ENCODE measurements at regions not wholly inside any gene's neighbourhood (a gene's known extent, or its start where the extent isn't known, plus 50 kb on each side); places are given as distances from the start of the nearest gene placed in this dataset.
"Not testable (repeated sequence)": the region's sequence is repeated elsewhere in the genome, so short reads cannot be mapped to it uniquely, and the experiment has no call there.

DNA sequence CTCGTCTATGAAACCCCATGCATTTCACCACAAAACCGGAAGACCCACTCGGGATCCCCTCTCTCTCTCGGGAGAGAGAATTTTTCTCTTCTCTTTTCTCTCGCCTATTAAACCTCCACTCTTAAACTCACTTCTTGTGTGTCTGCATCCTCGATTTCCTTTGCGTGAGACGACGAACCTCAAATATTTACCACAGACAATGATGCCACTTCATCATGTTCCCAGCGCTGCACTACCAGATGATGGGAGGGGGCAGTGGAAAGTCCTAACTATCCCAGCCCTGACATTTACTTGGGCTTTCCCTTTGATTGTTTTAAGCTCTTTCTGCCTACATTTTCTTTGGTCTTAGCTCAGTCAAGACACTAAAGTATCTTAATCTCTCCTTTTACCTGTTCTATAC is 906.7 kb downstream of the GRID1 start:
- no peak for TF ChIP-seq CTCF (IDR thresholded peaks at IDR 0.05)
- ATAC-seq (ENCODE audit: low FRiP score) (no peak), DNase-seq (ENCODE audit: low spot score) (no peak)

DNA sequence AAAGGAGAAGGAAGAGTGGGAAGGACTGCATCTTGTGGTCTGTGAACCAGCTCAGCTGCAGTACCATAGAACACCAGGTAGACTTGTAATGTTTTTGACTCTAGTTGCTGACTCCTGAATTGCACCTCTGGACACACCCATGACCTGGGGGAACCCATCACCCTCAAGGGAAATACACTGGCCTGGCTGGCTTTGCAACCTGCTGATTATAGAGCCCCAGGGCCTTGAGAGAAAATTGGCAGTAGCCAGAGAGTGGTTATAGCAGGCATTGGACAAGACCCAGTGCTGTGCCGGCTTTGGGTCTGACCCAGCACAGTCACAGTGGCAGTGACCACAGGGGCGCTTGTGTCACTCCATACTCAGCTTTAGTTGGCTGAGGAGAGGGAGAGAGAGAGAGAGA is 902.3 kb downstream of the GRID1 start:
- DNase-seq (ENCODE audit: low spot score) (no peak), ATAC-seq (ENCODE audit: low FRiP score) (no peak)
- TF ChIP-seq CTCF (IDR thresholded peaks at IDR 0.05), result no peak

GRCh38 chr10:85477979-85478378 is 888.6 kb downstream of the GRID1 start:
- no peak for TF ChIP-seq CTCF (IDR thresholded peaks at IDR 0.05)
- DNase-seq (ENCODE audit: low spot score) (no peak), ATAC-seq (ENCODE audit: low FRiP score) (no peak)

DNA sequence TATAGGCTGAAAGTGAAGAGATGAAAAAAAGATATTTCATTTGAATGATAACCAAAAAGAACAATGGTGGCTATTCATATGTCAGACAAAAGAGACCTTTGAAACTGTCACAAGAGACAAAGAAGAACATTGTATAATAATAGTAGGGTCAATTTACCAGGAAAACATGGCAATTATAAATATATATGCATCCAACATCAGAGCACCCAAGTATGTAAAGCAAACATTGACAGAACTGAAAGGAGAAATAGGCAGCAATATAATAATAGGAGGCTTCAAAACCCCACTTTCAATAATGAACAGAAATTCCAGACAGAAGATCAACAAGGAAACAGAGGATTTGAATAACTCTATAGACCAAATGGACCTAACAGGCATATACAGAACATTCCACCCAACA is 876.2 kb downstream of the GRID1 start:
- DNase-seq (ENCODE audit: low spot score) (no peak), ATAC-seq (ENCODE audit: low FRiP score) (no peak)
- no peak for TF ChIP-seq CTCF (IDR thresholded peaks at IDR 0.05)

- TF ChIP-seq CTCF (IDR thresholded peaks at IDR 0.05), result no peak
- ATAC-seq (ENCODE audit: low FRiP score), result no peak
- no peak for DNase-seq (ENCODE audit: low spot score)
Observed at GRCh38 chr10:85491652-85492051, 874.9 kb downstream of the GRID1 start.

DNA sequence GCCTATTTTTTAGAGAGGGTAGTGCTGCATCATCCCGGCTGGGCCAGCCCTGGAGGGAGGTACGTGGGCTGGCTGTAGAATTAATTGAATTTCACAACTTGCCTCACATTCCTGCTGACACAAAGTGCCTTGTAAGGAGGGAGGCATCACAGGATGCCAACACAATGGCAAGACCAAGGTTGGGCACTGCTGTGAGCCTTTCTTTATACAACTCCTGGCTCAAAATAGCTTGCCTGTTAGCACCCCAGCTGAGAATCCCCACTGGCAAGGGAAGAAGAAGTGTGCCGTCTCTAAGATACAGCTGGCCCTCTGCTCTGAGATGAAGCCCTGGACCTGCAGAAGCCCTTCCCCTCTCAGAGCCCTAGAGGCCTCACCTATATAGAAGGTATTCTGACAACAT is 873.9 kb downstream of the GRID1 start:
- no peak for TF ChIP-seq CTCF (IDR thresholded peaks at IDR 0.05)
- ATAC-seq (ENCODE audit: low FRiP score) (no peak), DNase-seq (ENCODE audit: low spot score) (no peak)

DNA sequence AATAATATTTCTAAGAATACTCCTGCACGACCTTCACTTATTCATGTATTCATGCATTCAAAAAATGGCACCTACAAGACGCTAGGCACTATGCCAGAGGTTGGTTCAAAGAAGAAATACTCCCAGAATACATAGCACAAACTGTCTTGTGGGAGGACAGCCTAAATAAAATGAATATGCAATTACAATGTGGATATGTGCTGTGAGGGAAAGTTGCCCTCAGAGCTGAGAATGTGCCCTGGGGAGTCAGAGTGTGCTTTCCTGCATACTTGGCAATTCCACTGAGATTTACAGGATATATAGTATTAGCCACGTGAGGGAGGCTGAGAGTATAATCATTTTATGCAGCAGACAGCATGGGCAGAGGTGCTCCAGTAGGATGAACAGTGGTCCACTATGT is 872.9 kb downstream of the GRID1 start:
- TF ChIP-seq CTCF (IDR thresholded peaks at IDR 0.05), result no peak
- DNase-seq (ENCODE audit: low spot score) (no peak), ATAC-seq (ENCODE audit: low FRiP score) (no peak)

GRCh38 chr10:85504641-85505040 is 862.0 kb downstream of the GRID1 start:
- DNase-seq (ENCODE audit: low spot score); ATAC-seq (ENCODE audit: low FRiP score): not testable (repeated sequence)
